ENCODE measurements at regions not wholly inside any gene's neighbourhood (a gene's known extent, or its start where the extent isn't known, plus 50 kb on each side); places are given as distances from the start of the nearest gene placed in this dataset.

- no peak overlapping the region for H3K27ac ChIP-seq
- H3K4me1 ChIP-seq, result no peaks in the 10 kb centered on the region
- H3K36me3 ChIP-seq, result no peaks in the 10 kb centered on the region
- no peaks in the 10 kb centered on the region for H3K27me3 ChIP-seq
- no peak overlapping the region for H3K4me3 ChIP-seq
- no peaks in the 10 kb centered on the region for H3K9me3 ChIP-seq
- DNase-seq, result no peak
- TF ChIP-seq CTCF (IDR thresholded peaks at IDR 0.05) (no peak), POLR2A (IDR thresholded peaks at IDR 0.05) (no peak)
Measured at GRCh38 chr3:176581589-176581988, 615.7 kb downstream of the TBL1XR1 start.

DNA sequence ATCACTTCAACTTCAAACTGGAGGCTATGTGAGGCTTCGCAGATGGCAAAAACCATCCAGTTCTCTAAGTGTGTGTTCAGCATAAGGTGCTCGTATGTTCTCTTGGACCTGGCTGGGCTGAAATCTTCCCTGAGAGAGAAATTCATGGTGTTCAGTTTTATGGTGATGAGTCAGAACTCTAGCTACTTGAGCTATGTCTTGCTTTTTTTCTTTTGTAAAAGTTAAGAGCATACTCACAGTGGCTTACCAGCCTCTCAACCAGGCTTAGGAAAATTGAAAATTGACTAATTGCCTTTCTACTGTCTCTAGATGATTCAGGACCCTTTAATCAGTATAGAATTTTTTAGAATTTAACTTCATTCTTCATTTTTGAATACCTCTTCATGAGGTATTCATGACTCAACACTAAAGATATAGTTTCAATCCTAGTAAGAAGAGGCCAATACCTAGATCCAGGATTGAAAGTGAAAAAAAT is 617.5 kb downstream of the TBL1XR1 start:
- H3K9me3 ChIP-seq, result no peaks in the 10 kb centered on the region
- no peak overlapping the region for H3K27ac ChIP-seq
- no peak overlapping the region for H3K4me3 ChIP-seq
- DNase-seq, result no peak
- H3K36me3 ChIP-seq, result no peaks in the 10 kb centered on the region
- no peaks in the 10 kb centered on the region for H3K27me3 ChIP-seq
- TF ChIP-seq POLR2A (IDR thresholded peaks at IDR 0.05), result no peak
- TF ChIP-seq CTCF (IDR thresholded peaks at IDR 0.05), result no peak
- H3K4me1 ChIP-seq, result no peaks in the 10 kb centered on the region

DNA sequence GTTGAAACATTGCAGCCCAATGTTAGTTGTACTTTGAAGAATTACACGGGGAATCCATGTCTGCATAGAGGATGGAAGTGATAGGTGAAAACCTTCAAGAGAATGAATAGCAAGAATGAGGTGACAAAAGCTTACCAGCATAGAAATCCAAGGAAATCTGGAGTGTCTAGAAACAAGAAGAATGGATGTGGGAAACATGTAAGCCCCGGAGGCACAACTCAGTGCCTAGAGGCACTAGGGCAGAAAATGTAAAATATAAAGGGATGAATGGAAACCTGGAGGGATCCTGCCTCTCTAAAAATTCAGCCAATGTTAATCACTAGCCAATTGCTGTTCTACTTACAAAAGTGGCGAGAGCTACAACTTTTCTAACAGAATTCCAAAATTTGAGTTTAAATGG is 619.0 kb downstream of the TBL1XR1 start:
- no peak overlapping the region for H3K4me3 ChIP-seq
- H3K27ac ChIP-seq, result no peak overlapping the region
- TF ChIP-seq CTCF (IDR thresholded peaks at IDR 0.05), result no peak
- TF ChIP-seq POLR2A (IDR thresholded peaks at IDR 0.05), result no peak
- H3K4me1 ChIP-seq, result no peaks in the 10 kb centered on the region
- no peaks in the 10 kb centered on the region for H3K9me3 ChIP-seq
- H3K27me3 ChIP-seq, result no peaks in the 10 kb centered on the region
- DNase-seq, result no peak
- no peaks in the 10 kb centered on the region for H3K36me3 ChIP-seq

DNA sequence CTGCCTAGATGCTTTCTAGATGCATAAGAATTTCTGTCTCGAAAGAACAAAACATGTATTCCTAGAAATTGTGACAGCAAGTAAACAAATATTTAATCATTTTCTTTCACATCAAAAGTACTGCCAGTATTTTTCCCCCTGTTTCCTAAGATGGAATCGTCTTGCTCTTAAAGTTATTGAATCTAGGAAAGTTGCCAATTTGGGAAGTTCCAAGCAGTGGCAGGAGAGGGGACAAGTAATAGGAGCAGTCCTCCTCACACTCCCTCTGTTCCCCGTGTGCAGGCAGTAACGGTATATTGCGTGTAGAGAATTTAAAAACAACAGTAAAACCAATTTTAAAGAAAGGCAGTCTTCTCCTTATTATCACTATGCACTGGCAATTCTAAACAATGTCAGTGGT is 619.8 kb downstream of the TBL1XR1 start:
- H3K4me1 ChIP-seq, result no peaks in the 10 kb centered on the region
- no peak for DNase-seq
- H3K27me3 ChIP-seq, result no peaks in the 10 kb centered on the region
- H3K4me3 ChIP-seq, result no peak overlapping the region
- TF ChIP-seq CTCF (IDR thresholded peaks at IDR 0.05) (no peak), POLR2A (IDR thresholded peaks at IDR 0.05) (no peak)
- no peak overlapping the region for H3K27ac ChIP-seq
- no peaks in the 10 kb centered on the region for H3K9me3 ChIP-seq
- no peaks in the 10 kb centered on the region for H3K36me3 ChIP-seq

- Histone ChIP-seq H3K4me3 (no peak overlapping the region), H3K9me3 (no peaks in the 10 kb centered on the region)
- DNase-seq, result no peak
Measured at GRCh38 chr3:176574786-176575185, 622.5 kb downstream of the TBL1XR1 start.

More at GRCh38 chr3:176574786-176575185, 622.5 kb downstream of the TBL1XR1 start:
- Histone ChIP-seq H3K4me1 (no peaks in the 10 kb centered on the region), H3K27ac (no peak overlapping the region), H3K36me3 (no peaks in the 10 kb centered on the region), H3K27me3 (no peaks in the 10 kb centered on the region)
- TF ChIP-seq CTCF (IDR thresholded peaks at IDR 0.05) (no peak), POLR2A (IDR thresholded peaks at IDR 0.05) (no peak)

All from Peyer's patch (tissue), 4 donors.